ENCODE measurements at regions not wholly inside any gene's neighbourhood (a gene's known extent, or its start where the extent isn't known, plus 50 kb on each side); places are given as distances from the start of the nearest gene placed in this dataset.

- DNase-seq: no peak
Measured at GRCh38 chr20:50274570-50275430, 84.2 kb downstream of the CEBPB start.

- no peak for DNase-seq
Measured at GRCh38 chr20:50276119-50277063, 85.8 kb downstream of the CEBPB start.

GRCh38 chr20:50277064-50277415 lies 86.4 kb downstream of the CEBPB start:
- no peak for DNase-seq

GRCh38 chr20:50277460-50278376 lies 87.1 kb downstream of the CEBPB start:
- DNase-seq: no peak

- DNase-seq: no peak
Measured at GRCh38 chr20:50278377-50278683, 87.7 kb downstream of the CEBPB start.

- DNase-seq: no peak
Measured at GRCh38 chr20:50278684-50279531, 88.3 kb downstream of the CEBPB start.

- DNase-seq: no peak
Measured at GRCh38 chr20:50279988-50280850, 89.6 kb downstream of the CEBPB start.

- no peak for DNase-seq
Measured at GRCh38 chr20:50280851-50281655, 90.4 kb downstream of the CEBPB start.

GRCh38 chr20:50281831-50282591 lies 91.4 kb downstream of the CEBPB start:
- DNase-seq: no peak

- no peak for DNase-seq
Measured at GRCh38 chr20:50282592-50283241, 92.1 kb downstream of the CEBPB start.

GRCh38 chr20:50283370-50283769 lies 92.7 kb downstream of the CEBPB start:
- no peak for DNase-seq

- no peak for DNase-seq
Measured at GRCh38 chr20:50283922-50284810, 93.5 kb downstream of the CEBPB start.

- no peak for DNase-seq
Measured at GRCh38 chr20:50284811-50285375, 94.3 kb downstream of the CEBPB start.

- no peak for DNase-seq
Measured at GRCh38 chr20:50285376-50286173, 94.9 kb downstream of the CEBPB start.

GRCh38 chr20:50286174-50286511 lies 95.5 kb downstream of the CEBPB start:
- DNase-seq: no peak

- no peak for DNase-seq
Measured at GRCh38 chr20:50286609-50287008, 96.0 kb downstream of the CEBPB start.

GRCh38 chr20:50287512-50287911 lies 96.9 kb downstream of the CEBPB start:
- DNase-seq: no peak
